CD4-positive, alpha-beta T cell (primary cell): ENCODE measurements at regions not wholly inside any gene's neighbourhood (a gene's known extent, or its start where the extent isn't known, plus 50 kb on each side); places are given as distances from the start of the nearest gene placed in this dataset.

ENCODE experiments used
- ATAC-seq: fragments of 200-7000 bp; cut with Tn5 transposase; one replicate; pipeline ENCODE4 v1.10.0; 2022; ENCODE audit warnings: mild to moderate bottlenecking; ENCODE audit not compliant: poor library complexity
- CTCF ChIA-PET: fragments of 350-600 bp; sonication (Branson Sonifier 250); formaldehyde crosslinking; loops from one replicate; lab custom pipeline; 2021; ENCODE audit warnings: antibody characterized with exemption, inconsistent platforms; lab: Charles Lee
- POLR2A ChIA-PET: fragments of 350-600 bp; sonication (Branson Sonifier 250); formaldehyde crosslinking; loops from one replicate; lab custom pipeline; 2021; ENCODE audit warnings: antibody characterized with exemption, inconsistent platforms; lab: Charles Lee
- DNase-seq, 14 experiments: peaks; one replicate each; pipeline ENCODE4 v3.0.0-alpha.2; 2013 to 2020; ENCODE audit warnings: mixed read lengths in 2 of 14
- H3K27ac ChIP-seq, 2 donors: one replicate each; pipeline versions ENCODE4 v1.5.1 to v1.7.0; 2013; ENCODE audit warnings: low read length in 2 of 2, low read depth in 1 of 2, mild to moderate bottlenecking in 1 of 2
- H3K27me3 ChIP-seq, 2 experiments: 1 replicate in 1 of 2; 2 replicates in 1 of 2; pipeline versions ENCODE4 v1.6.1 to v1.7.0; 2013; ENCODE audit warnings: low read length in 2 of 2, control low read depth in 1 of 2, mild to moderate bottlenecking in 1 of 2, moderate library complexity in 1 of 2; ENCODE audit not compliant: insufficient read depth in 2 of 2, control insufficient read depth in 1 of 2
- H3K36me3 ChIP-seq: one replicate; pipeline ENCODE4 v1.6.1; 2013; ENCODE audit warnings: low read length, control low read depth; ENCODE audit not compliant: insufficient read depth
- H3K4me1 ChIP-seq: one replicate; pipeline ENCODE4 v1.6.1; 2013; ENCODE audit warnings: low read length, control low read depth; ENCODE audit not compliant: insufficient read depth
- H3K4me3 ChIP-seq: one replicate; pipeline ENCODE4 v1.5.1; 2013; ENCODE audit warnings: mild to moderate bottlenecking, low read length, moderate library complexity
- H3K9me3 ChIP-seq, 2 experiments: 1 replicate in 1 of 2; 2 replicates in 1 of 2; pipeline versions ENCODE4 v1.6.1 to v1.7.0; 2013; ENCODE audit warnings: low read length in 2 of 2, mild to moderate bottlenecking in 2 of 2, control low read depth in 1 of 2, moderate library complexity in 1 of 2; ENCODE audit not compliant: control insufficient read depth in 1 of 2, insufficient read depth in 1 of 2
- H3K27ac Mint-ChIP-seq: one replicate; pipeline ENCODE4 v1.8.0; 2020; ENCODE audit warnings: mixed read lengths
- H3K27me3 Mint-ChIP-seq: one replicate; pipeline ENCODE4 v1.8.0; 2021; ENCODE audit warnings: mixed read lengths
- H3K36me3 Mint-ChIP-seq: one replicate; pipeline ENCODE4 v1.8.0; 2021; ENCODE audit warnings: low read depth, mixed read lengths
- H3K4me1 Mint-ChIP-seq: one replicate; pipeline ENCODE4 v1.8.0; 2021; ENCODE audit warnings: low read depth, mixed read lengths
- H3K4me3 Mint-ChIP-seq: one replicate; pipeline ENCODE4 v1.8.0; 2020; ENCODE audit warnings: mild to moderate bottlenecking, mixed read lengths
- H3K9me3 Mint-ChIP-seq: one replicate; pipeline ENCODE4 v1.8.0; 2020; ENCODE audit warnings: mixed read lengths
- intact Hi-C, 2 experiments: fragments of 100-400 bp; cut with DNase I in 1 of 2; cut with micrococcal nuclease in 1 of 2; formaldehyde crosslinking; loops; one replicate each; pipeline versions ENCODE4 v1.15.1 to v1.9.0; 2023 to 2025; cut with DNase I, micrococcal nuclease
- TF ChIP-seq, protein P1 (sequence below): fragments of 200-600 bp; IDR thresholded peaks from one replicate; pipeline ENCODE4 v1.8.0; 2022; ENCODE audit warnings: antibody characterized with exemption, mild to moderate bottlenecking

DNA sequence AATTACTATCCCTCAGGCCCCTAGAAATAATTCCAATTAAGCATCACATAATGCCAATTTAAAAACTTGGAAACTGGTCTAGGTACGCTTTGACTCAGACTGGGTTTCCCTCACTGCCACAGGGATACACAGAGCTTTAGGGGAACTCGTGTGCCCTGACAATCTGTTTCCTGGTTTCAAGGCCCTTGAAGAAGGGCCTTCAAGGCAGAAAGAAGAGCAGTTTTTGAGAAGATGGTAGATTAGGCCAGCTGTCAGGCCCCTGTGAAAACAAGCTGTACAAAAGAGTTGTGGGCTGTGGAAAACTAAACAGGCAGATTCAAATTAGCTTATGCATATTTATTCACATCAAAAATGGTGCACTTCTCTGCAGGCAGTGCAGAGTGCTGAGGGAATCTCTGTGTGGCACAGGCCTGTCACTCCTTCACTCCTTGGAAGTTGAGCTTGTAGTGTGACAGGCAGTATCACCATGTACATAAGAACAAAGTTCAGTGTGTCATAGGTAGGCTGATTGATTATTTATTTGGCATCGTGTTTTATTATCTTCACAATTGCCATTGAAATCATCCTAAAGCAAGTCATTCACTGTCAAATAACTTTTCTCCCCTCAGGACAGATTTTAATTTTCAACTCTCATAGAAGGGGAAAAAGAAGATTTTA, 614.4 kb upstream of the GYPC start:
- Mint-ChIP-seq H3K9me3 (no peaks in the 10 kb centered on the region), H3K4me1 (no peaks in the 10 kb centered on the region), H3K36me3 (no peaks in the 10 kb centered on the region), H3K4me3 (no peak overlapping the region), H3K27ac (no peak overlapping the region), H3K27me3 (no peaks in the 10 kb centered on the region)
- DNase-seq (no peak), ATAC-seq (no peak)
- CTCF ChIA-PET = no interaction called here
- peaks cover 0 to 3% of the 10 kb centered on the region in 2 experiments for H3K9me3 ChIP-seq
- H3K27me3 ChIP-seq = no peaks in the 10 kb centered on the region
- TF ChIP-seq, protein P1, sequence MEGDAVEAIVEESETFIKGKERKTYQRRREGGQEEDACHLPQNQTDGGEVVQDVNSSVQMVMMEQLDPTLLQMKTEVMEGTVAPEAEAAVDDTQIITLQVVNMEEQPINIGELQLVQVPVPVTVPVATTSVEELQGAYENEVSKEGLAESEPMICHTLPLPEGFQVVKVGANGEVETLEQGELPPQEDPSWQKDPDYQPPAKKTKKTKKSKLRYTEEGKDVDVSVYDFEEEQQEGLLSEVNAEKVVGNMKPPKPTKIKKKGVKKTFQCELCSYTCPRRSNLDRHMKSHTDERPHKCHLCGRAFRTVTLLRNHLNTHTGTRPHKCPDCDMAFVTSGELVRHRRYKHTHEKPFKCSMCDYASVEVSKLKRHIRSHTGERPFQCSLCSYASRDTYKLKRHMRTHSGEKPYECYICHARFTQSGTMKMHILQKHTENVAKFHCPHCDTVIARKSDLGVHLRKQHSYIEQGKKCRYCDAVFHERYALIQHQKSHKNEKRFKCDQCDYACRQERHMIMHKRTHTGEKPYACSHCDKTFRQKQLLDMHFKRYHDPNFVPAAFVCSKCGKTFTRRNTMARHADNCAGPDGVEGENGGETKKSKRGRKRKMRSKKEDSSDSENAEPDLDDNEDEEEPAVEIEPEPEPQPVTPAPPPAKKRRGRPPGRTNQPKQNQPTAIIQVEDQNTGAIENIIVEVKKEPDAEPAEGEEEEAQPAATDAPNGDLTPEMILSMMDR = no peak
- H3K36me3 ChIP-seq = no peaks in the 10 kb centered on the region
- no peak overlapping the region for H3K4me3 ChIP-seq
- POLR2A ChIA-PET = no interaction called here
- H3K4me1 ChIP-seq = no peaks in the 10 kb centered on the region
- no peak overlapping the region for H3K27ac ChIP-seq
- intact Hi-C loops = no loop called here

DNA sequence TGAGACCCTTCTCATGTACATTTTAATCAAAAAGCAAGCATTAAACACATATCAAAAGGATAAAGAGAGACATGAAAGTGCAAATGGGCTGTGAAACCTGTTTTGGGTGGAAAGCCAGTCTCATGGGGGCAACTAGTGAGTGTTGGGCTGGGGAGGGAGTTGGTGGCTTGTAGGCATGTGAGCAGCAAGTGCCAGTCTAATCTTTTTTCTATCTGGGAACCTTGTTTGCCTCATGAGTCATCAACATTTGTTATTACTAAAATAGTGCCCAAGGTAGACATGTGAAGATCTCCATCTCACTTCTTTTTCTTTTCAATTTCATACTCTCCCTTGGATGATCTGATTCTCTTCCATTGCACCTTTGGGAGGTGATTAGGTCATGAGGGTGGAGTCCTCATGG, 613.9 kb upstream of the GYPC start:
- Mint-ChIP-seq H3K9me3 (no peaks in the 10 kb centered on the region), H3K27me3 (no peaks in the 10 kb centered on the region), H3K36me3 (no peaks in the 10 kb centered on the region), H3K27ac (no peak overlapping the region), H3K4me3 (no peak overlapping the region), H3K4me1 (no peaks in the 10 kb centered on the region)
- Histone ChIP-seq H3K9me3 (peaks cover 0 to 3% of the 10 kb centered on the region in 2 experiments), H3K4me3 (no peak overlapping the region), H3K4me1 (no peaks in the 10 kb centered on the region), H3K36me3 (no peaks in the 10 kb centered on the region), H3K27ac (no peak overlapping the region), H3K27me3 (no peaks in the 10 kb centered on the region)
- POLR2A ChIA-PET = no interaction called here
- intact Hi-C loops = no loop called here
- DNase-seq (no peak), ATAC-seq (no peak)
- CTCF ChIA-PET = no interaction called here
- TF ChIP-seq, protein P1 = no peak

DNA sequence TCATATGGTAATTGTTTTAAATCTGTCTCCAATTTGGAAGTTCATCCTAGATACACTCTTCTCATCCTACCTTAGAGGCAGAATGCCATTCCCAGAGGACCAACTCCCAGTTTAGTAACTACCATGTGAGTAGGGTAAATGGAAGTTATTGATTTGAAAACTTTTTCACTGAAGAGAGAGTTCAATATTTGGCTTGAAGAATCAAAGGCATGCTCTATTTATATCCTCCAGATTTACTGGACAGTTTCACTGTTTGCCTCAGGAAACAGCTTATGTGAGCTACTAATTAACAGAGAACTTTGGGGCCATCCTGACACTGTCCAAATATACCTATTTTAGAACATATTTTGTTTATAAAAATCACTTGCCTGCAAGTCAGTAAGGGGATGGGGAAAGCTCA, 607.2 kb upstream of the GYPC start:
- intact Hi-C loops = no loop called here
- CTCF ChIA-PET = no interaction called here
- no peak overlapping the region for H3K4me3 Mint-ChIP-seq

More for the DNA sequence above, 607.2 kb upstream of the GYPC start:
- ATAC-seq (no peak), DNase-seq (no peak)
- no peak overlapping the region for H3K27ac ChIP-seq
- peaks cover 0 to 3% of the 10 kb centered on the region in 2 experiments for H3K9me3 ChIP-seq
- H3K4me1 ChIP-seq = no peaks in the 10 kb centered on the region
- no peaks in the 10 kb centered on the region for H3K36me3 ChIP-seq
- Mint-ChIP-seq H3K4me1 (no peaks in the 10 kb centered on the region), H3K27me3 (no peaks in the 10 kb centered on the region), H3K9me3 (peaks cover 13% of the 10 kb centered on the region), H3K27ac (no peak overlapping the region), H3K36me3 (no peaks in the 10 kb centered on the region)
- H3K4me3 ChIP-seq = no peak overlapping the region
- no peaks in the 10 kb centered on the region for H3K27me3 ChIP-seq
- TF ChIP-seq, protein P1 = no peak
- POLR2A ChIA-PET = no interaction called here
